COR-L47 (cell line): ENCODE measurements at regions not wholly inside any gene's neighbourhood (a gene's known extent, or its start where the extent isn't known, plus 50 kb on each side); places are given as distances from the start of the nearest gene placed in this dataset.
"Not testable (repeated sequence)": the region's sequence is repeated elsewhere in the genome, so short reads cannot be mapped to it uniquely, and the experiment has no call there.

Source experiments
- DNase-seq: peaks from one replicate; lab custom pipeline; 2025; lab: John Stamatoyannopoulos, UW

DNA sequence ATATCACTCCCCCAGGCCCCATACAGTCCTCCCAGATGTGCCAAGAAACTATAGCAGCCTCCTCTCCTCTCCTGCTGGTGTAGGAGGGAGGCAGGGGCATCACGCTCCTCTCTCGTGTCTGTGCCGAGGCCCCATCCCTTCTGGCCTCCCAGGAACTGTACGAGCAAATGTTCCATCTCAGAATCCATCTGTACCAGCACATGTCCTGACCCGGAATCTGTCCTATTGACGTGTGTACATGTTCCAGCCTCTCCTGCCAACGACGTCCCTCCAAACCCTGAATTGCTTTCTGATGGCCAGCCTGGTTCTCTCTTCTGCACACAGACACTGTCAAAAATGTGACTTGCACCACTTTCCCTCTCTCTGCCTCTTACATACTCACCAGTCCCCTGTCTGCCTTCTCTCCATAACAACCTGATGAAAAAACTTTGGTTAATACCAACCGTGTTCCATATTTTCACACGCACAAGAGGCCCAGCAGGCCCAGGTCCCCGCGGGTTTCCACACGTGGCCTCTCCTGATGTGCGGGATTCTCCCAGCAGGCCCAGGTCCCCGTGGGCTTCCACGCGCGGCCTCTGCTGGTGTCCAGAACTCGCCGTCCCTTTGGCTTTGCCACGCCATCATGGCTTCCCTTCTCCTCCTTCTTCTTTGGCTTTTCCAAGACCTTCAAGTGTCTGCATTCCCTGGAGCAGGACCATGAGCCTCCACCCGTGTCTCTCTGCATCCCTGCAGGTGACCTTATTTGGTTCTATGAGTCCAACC is 125.2 kb upstream of the THBS2 start:
- DNase-seq = no peak

DNA sequence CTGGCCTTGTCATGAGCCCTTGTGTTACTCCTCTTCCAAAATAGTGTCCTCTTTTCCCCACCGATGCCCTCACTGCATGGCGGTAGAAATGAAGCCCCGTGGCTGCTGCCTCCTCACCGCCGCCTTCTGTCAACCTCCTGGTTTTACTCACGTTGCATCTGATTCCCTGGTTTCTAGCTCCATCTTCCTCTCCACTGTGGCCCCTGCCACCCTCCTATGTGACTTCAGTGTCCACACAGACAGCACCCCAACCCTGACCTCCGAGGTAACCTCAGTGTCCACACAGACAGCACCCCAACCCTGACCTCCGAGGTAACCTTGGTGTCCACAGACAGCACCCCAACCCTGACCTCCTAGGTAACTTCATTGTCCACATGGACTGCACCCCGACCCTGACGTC is 122.8 kb upstream of the THBS2 start:
- no peak for DNase-seq

DNA sequence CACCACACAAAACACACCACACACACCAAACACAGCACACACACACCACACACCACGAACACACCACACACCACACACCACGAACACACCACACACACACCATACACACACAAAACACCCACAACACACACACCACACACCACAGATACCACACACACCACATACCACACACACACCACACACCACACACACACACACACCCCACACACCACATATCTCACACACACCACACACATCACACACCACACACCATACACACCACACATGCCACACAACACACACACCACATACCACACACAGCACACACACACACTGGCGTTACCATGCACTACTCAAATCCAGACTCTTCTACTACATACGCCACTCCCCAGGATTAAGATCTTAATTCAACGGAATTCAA is 118.9 kb upstream of the THBS2 start:
- DNase-seq = no peak

DNA sequence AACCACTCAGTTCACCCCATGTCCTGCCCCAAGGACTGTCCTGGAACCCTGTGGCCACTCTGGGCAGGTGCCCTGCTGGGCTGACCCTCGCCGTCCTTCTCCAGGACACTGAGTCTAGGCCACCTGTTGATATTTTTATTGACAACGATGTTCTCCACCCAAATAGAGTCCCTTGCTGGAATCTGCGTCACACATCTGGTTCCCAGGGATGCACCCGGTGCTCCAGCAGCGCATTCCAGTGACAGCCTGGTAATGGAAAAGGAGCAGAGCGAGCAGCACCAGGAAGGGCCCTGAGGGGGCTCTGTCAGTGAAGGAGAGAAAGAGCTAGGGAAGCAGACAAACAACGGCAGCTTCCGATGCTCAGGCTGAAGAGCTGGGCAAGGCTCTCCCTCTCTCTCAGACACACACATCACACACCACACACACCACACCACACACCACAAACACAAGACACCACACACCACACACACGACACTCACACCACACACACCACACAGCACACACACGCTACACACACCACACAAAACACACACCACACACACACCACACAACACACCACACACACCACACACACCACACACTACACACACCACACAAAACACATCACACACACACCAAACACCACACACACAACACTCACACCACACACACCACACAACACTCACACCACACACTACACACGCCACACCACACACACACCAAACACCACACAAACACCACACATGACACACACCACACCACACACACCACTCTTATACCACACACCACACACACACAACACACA is 117.9 kb upstream of the THBS2 start:
- DNase-seq = no peak

DNA sequence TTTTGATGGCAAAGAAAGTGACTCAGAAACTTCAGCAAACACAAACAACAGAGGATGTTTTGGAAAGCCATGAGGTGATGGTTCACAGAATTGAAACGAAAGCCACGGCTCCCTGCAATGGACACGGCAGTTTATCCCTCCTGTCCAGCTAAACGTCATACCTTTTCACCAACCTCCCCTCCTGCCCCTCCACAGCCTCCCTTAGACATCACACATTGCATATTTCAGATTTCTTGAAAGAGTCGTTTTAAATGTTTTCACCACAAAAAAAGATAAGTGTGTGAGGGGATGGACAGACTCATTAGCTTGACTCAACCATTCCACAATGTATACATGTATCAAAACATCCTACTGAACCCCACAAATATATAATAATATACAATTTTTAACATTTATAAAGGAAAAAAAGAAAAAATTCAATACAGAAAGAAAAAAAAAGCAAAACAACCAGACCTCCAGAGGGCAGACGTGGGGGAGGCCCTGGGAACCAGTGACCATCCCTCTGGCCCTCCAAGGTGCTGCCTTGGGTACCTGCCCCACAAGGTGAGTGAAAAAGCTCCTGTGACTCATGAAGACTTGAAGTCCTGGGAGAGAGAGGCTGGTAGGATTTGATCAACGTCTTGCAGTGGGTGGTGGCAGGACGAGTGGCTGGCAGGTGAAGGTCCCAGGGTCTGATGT is 117.2 kb upstream of the THBS2 start:
- DNase-seq = no peak

DNA sequence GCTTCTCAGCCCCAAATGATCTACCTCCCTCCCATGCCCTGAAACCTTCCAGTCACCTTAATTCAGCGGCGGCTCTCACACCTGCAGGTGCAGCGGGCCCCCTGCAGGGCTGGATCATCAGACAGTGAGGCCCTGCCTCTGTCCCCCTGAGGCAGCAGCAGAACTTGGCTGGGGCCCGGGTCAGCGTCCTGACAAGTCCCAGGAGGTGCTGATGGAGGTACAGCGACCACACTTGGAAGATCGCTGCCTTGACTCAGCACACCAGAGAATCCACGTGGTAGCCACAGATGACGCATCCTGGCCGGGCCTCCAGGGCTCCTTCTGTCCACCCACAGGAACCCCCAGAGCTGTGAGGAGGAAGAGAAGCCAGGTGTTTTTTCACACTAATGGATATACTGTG is 116.4 kb upstream of the THBS2 start:
- peak; percentile 16 for DNase-seq

DNA sequence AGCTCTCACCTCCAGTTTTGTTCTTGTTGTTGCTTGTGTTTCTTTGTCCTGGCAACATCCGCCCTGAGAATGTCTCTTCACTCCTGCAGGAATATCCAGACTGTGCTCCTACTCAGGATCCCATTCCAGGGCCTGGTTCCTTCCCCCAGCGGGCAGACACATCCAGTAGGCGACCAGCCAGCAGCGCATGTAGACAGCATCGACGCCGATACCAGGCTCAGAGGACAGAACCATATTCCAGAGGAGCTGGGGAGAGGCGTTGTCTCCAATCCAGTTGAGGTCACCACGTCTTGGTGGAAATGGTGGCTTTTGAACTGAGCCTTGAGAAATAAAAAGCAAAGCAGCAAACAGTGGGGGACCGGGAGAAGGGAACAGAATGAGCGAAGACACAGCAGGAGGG is 114.6 kb upstream of the THBS2 start:
- no peak for DNase-seq

DNA sequence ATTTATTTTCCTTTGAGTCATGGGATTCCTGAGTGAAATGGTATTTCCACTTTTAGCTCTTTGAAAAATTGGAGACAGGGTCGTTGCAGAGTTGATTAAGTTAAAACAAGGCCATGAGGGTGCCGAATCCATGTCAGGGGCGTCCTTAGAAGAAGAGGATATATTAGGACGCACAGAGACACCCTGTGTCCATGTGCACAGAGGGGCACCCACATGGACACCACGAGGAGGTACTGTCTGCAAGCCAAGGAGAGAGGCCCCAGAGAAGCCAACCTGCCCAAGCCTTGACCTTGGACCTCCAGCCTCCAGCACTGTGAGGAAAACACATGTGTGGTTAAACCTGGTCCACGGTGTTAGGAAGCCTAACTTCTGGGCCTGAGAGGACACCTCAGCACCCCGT is 113.9 kb upstream of the THBS2 start:
- no peak for DNase-seq

DNA sequence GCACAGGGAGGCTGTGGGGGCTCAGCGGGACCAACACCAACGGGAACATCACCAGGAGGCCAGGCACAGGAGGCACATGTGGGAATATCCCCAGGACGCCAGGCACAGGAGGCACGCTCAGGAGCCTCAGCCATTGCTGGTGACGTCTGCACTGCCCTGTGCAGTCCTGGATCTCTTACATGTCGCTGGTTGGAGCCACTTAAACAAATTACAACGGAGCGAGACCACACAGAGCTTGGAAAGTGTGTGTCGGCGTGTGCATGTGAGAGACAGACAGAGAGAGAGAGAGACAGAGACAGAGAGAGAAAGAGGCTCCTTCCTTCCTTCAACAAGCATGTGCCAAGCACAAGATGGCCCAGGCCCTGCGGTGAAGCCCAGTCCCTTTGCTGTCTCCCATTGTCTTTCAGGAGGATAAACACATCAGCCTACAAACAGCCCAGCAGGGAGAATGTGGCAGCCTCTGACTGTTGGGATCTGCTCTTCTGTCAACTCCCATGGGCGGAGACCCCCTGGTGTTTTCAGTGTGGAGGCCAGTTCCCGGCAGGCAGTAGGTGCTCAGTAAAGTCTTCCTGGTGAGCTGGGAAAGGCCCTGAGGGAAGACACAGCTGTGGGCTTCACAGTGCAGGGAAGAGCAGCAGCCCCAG is 112.7 kb upstream of the THBS2 start:
- no peak for DNase-seq

DNA sequence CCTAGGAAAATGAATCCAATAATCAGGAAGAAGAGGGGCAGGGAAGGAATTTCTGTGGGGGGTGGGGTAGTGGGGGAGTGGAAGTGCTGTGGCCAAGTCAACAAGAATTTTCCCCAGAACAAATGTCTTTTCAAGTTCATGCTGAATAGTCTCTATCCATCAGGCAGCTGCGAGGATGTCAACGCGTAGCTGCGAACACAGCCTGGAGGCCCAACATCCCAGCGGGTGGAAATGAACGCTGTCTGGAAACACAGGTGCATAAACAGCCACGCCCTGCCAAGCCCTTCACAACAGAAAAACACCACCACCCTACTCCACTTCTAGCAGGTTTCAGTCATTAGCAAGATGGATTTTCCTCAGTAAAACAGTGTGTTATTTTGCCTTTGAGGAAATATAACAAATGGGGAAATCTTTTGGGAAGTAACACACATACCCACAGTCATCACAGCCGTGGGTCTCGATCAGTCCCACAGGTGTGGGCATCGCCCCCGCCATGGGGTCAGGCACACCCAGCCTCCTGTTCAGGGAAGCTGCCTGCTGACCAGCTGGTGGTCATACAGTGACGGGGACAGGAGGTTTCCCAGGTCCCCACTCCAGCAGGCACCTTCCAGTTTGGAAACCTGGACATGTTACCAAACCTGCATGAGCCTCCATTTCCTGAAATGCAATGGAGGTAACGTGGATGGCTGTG is 112.1 kb upstream of the THBS2 start:
- DNase-seq = peak; percentile 84

DNA sequence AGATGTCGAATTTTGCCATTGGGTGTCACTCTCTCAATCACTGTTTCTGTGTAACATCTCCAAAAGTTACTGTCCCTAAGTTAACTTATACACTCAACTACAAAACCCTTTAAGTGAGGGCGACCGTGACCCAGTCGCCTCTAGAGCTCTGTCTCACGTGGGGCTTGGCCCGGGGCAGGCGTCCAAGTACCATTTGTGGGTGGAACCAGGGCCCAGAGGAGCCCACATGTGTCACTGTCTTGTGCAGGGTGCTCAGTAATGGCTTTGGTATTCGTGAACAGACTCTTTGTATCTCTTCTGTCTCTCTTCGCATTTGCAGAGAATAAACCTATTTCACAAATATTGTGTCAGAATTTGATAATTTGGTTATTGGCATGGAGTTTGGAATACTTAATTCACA is 109.9 kb upstream of the THBS2 start:
- no peak for DNase-seq

DNA sequence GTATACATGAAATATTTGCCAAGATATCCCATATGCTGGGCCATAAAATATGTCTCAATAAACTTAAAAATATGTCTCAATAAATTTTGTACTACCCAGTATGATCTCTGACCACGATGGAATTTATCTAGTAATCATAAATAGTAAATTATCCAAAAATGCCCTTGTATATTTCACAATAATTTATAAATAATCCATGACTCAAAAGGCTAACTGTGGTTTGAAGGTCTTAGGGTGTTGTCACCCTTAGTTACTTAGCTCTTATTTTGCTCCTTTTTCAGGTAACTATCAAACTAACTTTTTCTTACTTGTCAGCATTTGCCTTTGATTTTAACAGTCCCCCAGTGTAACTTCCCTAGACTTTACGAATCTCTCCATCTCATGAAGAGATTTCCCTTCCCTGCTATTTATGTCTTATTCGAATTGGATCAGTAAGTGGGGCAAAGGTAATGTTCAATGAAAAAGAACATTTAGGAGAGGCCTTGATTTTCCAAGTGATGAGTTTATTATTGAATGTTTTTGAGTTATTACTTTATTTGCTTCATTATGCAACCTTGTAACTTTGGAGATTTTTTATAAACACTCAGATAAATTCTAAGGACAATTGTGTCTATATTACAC is 109.0 kb upstream of the THBS2 start:
- no peak for DNase-seq

DNA sequence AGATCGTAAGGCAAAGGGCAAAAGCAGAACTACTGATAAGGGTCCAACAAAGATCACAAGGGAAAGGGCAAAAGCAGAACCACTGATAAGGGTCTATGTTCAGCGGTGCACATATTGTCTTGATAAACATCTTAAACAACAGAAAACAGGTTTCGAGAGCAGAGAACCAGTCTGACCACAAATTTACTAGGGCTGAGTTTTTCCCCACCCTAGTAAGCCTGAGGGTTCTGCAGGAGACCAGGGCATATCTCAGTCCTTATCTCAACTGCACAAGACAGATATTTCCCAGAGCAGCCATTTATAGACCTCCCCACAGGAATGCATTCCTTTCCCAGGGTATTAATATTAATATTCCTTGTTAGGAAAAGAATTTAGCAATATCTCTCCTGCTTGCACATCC is 101.4 kb upstream of the THBS2 start:
- DNase-seq = not testable (repeated sequence)

DNA sequence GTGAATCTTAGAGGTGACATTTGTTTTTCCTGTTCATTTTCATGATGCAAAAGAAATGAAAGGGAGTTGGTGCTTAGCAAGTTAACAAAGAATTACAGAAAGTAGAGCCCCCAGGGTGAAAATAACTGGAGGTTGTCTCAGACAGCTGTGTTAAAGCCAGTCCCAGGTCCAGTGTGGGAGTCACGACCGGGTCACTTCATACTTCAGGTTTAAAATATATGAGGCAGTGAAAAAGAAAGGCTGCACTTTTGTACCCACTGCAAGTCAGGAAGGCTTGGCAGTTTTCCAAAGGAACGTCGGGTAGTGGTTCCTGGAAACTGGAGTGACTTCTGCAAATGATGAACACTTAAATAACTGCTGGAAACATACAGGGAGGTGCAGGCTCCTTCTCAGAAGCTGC is 91.5 kb upstream of the THBS2 start:
- peak; percentile 8 for DNase-seq

DNA sequence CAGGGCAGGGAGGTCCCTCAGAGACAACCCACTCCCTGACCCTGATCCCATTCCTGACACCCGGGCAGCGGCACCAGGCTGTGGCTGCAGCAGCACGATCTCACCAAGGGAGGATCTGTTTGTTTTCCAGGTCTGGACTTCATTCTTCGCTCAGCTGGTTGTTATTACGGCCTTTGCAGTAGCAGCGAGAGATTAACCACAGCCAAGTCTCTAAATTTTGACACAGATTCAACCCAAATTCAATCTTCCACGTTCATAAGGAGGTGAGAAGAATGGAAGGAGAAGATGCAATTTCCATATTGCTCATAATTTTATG is 91.1 kb upstream of the THBS2 start:
- no peak for DNase-seq

DNA sequence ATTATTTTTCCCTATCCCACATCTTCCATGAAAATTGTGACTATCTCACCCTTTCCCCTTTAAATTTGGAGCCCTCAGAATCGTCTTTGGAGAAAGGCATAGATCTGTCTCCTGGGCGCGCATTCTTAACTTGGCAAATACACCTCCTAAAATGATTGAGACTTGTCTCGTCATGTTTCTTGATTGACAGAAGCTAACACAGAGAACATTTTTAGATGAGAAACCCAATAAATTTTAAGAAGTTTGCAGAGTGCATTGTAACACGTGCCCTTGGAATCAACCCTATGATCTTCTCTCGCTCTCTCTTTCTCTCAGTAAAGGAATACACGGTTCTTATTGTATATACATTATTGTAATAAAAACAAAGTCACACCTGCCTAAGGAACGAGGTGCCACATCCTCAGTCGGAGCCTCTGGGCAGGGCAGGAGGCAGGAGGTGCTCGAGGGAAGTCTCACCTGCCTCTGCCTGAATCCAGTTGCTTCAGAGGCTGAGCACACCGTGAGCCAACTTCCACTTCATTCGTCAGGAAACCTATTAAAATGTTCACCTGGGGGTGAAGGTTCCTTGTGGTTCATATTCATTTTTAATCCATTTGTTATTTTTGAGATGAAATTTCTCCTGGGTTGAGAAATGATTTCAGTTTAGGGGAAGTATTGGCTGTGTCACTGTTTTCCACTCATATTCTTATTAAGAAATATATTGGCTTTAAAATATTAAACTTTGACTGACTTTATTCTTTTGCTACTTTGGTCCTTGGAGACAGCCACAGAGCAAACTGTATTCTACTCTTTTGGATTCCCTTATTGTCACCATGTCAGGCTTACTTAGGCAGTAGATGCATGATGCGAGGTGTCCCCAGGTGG is 90.5 kb upstream of the THBS2 start:
- DNase-seq = no peak

DNA sequence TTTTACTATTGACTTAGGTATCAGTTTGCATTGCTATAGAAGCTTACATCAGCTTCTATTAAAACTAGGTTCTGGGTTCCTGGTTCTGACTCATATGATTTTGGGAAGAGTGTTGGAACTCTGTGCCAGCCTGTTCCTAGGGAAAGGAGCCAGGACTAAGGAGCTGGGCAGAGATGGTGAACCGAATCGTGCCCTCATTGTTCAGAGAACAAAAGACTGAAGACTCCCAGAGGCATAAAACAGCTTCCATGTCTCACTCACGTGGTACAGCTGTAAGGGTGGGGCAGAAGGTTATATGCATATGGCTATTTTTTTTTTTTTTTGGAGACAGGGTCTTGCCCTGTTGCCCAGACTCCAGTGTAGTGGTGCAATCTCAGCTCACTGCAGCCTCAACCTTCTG is 89.1 kb upstream of the THBS2 start:
- DNase-seq = no peak

DNA sequence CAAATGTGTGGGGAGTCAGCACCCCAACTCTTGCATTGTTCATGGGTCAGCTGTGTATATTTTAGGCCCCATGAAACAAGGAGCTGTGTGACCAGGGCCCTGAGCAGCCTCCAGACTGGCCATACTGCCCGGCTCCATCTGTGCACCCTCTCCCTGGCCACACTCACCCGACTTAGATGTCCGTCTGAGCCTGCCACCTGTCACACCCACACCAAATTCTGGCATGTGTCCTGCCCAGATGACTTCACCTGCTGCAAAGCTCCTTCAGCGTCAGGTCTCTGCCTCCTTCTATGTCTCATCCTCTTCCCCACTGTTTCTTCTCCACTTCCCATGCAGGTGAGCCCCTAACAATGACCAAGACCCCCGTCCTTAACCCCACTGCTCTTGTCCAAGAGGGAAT is 88.1 kb upstream of the THBS2 start:
- no peak for DNase-seq

DNA sequence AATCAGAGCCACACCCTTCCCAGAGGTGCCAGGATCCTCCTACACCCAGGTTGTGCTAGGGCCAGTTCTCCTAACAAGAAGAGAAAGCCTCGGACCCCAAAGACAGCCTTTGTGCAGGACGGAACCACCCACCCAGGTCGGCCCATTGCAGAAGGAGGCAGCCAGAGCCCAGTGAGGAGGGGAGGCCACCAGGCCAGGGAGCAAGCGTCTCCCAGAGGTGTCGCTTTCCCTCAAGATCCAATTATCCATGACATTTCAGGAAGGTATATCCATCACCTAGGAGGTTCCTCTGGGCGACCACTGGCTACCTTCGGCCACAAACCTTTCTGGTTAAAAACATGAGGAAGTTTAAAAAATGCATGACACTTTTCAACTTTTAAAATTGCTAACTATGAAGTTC is 87.4 kb upstream of the THBS2 start:
- DNase-seq = no peak

DNA sequence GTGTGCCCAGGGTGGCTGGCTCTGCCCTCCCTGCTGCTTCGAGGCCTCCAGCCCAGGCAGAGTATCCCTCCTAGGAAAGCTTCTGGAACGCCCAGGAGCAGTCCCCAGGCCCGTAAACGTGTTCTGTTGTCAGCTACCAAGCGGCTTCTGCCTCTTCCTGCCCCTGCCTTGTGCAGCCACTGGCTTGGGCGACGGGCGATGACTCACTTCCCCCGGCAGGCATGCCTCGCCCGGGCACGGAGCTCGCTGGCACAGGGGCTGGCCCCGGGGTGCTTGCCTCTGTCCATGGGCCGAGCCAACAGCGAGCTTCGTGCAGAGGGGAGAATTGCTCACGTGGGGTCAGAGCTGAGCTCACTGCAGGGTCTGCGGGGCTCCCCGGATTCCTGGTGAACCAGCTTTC is 86.7 kb upstream of the THBS2 start:
- no peak for DNase-seq
